GM21381 (cell line): ENCODE measurements at regions not wholly inside any gene's neighbourhood (a gene's known extent, or its start where the extent isn't known, plus 50 kb on each side); places are given as distances from the start of the nearest gene placed in this dataset.

Source experiments
- ATAC-seq: cut with Tn5 transposase; IDR thresholded peaks from one replicate; pipeline ENCODE4 v1.9.1; 2021; ENCODE audit warnings: mild to moderate bottlenecking, moderate library complexity; ENCODE audit not compliant: unreplicated experiment

GRCh38 chr2:54360055-54360792 lies 95.9 kb upstream of the SPTBN1 start:
- ATAC-seq, result no peak

GRCh38 chr2:54364409-54364808 lies 91.7 kb upstream of the SPTBN1 start:
- no peak for ATAC-seq

DNA sequence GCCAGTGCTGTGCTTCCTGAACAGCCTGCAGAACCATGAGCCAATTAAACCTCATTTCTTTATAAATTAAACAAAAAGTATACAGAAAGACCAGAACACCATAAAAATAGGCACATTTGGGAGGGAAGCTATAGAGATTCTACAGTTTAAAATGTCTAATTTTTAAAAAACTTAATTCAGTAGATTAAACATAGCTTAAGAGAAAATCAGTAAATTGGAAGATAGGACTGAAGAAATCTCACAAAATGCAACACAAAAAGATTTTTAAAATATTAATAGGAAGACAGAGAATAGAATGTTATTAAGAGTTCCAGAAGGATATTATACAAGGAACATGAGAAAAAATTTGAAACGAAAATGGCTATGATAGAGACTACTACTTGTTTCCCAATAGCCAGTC lies 90.5 kb upstream of the SPTBN1 start:
- no peak for ATAC-seq

GRCh38 chr2:54366487-54367280 lies 89.4 kb upstream of the SPTBN1 start:
- no peak for ATAC-seq

DNA sequence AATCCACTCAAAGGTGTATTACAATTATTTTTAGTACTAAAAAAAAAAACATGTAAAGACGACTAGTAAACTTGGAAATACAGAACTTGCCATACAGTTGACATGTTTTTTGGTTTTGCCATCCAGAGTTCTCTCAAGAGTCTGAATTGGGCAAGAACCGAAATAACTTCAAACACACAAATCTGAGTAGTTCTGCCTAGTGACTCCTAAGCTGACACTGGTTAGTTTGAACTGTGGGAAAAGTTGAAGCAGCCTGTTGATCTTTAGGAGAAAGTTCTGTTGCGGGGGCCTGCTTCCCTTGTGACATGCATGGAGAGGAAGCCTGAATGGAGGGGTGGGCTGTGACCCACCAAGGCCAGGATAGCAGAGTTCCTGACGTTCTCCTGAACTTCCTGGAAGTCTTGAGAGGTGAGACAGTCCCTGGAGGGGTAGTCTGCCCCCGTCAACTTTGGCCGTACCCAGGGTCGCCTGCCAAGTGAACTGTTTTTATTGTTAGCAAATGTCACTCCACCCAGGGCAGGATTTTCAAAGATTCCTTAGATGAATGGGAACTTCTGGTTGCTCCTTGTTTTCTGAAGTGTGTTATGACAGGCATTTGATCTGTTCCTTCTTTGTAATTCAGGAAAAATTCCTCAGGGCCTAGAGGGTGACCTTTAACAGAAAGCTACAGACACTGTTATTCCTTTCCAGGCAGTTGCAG lies 85.6 kb upstream of the SPTBN1 start:
- ATAC-seq, result no peak

- no peak for ATAC-seq
These were observed 84.6 kb upstream of the SPTBN1 start for GRCh38 chr2:54371460-54372065.

GRCh38 chr2:54372361-54372760 lies 83.8 kb upstream of the SPTBN1 start:
- ATAC-seq, result no peak

DNA sequence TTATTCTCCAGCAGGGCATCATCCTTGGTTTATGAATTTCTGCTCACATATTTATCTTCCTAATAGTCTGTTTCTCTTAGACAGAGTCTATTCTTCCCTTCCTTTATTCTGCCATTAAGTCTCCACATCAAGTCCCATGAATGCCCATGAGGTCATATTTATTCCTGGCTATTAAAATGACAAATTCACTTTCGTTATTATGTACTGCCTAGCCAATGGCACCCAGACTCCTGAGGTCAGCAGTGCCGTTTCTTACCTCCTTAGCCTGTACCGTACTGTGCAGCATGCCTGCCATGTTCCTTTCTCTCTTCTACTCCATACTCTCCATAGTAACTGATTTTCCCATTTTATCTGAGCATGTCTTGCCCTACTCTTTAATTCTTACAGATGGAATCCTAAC lies 82.3 kb upstream of the SPTBN1 start:
- ATAC-seq, result no peak

DNA sequence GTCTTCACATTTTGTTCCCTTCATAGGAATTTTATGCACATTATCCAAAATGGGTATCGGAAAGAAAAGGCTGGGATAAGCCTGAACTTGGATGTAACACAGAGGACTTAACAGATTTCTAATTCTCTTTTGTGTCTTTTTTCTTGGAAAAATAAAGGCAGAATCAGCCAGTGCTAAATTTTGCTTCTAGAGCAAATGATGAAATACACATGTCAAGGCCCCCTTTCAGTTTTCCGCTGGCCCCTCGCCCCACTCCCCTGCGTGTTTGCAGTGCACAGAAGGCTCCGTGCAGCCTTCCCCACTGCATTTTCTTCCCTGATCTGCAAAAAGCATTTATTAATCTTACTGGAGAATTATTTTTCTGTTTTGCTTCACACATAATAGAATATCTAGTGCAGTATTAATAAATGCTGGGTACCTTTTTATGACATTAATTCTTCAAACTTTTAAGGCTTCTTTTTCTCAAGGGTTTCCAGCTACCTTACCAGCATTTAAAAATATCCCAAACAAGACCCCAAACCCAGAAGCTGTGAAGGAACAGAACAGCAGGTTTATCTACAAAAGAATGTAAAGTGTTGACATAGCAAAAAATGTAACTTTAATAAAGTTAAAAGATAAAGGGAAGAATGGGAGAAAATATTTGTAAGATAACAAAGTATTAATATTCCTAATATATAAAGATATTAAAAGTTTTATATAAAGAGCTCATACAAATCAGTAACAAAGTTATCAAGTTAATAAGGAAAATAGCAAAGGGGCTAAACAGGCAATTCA lies 81.3 kb upstream of the SPTBN1 start:
- ATAC-seq, result no peak

DNA sequence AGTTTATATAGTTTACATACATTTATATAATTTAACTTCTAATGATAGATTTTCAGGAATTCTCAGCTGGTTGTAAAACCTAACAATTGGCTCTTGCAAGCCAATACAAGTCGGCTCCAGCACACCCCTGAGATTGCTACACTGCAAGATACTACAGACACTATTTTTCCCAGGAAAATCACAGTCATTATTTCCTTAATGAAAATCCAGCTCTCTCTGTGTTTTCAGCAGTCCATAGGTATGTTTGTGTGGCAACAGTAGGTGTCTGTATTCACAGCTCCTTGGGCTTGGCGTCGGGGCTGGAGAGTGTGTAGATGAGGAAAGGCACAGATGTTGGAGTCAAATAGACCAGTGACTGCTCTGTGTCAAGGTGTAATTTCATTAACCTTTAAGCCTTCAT lies 78.7 kb upstream of the SPTBN1 start:
- no peak for ATAC-seq

DNA sequence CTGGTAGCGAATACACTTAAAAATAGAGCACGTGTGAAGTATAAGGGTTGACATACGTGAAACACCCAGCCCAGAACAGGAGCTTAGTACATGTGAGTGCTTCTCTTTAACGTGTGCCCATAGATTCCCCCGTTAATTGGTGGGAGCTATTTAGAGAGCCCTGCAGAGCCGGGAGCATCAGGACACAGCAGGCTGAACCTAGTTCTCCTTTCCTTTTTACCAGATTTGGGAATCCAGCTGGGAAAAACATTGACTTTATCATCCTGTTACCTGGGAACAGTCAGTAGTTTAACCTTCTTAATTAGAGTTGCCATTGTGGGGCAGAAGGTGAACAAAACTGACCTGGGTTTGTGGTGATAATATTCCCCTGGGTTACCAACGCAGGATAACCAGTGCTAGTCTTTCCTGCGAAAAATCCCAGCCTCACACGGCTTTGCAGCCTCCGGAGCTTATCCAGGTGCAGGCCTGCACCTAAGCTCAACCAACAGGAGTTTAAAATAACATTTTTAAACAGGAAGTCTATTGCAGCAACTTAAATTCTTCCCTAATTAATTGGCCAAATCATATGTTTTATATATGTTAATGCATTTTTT lies 78.1 kb upstream of the SPTBN1 start:
- no peak for ATAC-seq

GRCh38 chr2:54380670-54381069 lies 75.5 kb upstream of the SPTBN1 start:
- no peak for ATAC-seq

GRCh38 chr2:54381293-54381692 lies 74.8 kb upstream of the SPTBN1 start:
- no peak for ATAC-seq

DNA sequence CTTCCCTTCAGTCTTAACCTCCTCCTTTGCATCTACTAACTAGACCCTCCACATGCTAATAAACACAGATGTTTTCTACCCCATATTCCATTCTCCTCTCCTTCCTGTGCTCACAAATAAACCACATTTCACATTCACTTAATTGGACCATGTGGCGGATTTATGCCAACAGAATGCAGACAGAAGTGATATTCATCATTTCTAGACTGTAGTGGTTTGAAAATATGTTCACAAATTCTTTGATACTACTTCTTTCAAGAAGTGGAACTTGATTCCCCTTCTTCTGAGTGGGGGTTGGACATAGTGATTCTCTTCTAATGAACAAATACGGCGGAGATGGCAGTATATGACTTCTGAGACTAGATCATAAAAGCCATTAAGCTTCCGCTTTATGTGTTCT lies 73.5 kb upstream of the SPTBN1 start:
- ATAC-seq, result no peak

DNA sequence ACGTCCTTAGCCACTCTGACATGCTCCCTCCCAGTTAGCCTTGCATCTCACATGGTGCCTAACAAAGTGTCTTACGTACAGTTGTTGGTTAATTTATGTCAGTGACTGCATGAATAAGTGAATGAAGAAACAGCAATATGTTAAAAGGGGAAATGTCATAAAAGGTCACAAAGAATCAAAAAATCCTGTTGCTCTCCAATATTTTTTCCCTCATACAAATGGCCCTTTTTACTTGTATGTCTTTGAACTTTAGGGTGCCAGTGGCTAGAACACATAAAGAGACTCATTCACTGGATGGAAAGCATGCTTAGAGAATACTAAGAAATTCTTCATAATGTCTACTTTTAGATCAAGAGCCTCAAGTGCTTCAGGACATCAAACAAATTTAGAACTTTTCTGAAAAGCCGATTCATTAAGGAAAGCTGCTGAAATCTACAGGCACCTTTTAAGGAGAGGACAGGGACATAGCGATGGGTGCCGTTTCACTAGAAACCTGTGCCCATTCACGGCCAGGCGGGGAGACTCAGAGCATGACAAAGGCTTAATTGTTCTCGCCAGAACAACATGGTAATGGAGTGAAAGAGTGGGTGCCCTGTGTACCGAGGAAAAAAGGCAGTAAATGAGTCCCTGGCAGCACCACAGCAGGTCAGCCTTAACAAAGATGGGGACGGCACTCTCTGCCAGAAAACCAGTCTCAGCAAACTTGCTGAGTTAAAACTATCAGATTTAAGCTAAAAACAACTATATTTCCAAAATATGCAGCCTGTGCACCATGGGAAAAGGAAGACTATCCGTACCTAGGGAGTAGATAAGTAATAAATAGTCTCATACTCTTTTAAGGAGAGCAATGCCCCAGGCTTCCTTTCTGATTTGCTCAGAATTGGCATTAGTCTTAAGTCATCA lies 71.6 kb upstream of the SPTBN1 start:
- no peak for ATAC-seq

DNA sequence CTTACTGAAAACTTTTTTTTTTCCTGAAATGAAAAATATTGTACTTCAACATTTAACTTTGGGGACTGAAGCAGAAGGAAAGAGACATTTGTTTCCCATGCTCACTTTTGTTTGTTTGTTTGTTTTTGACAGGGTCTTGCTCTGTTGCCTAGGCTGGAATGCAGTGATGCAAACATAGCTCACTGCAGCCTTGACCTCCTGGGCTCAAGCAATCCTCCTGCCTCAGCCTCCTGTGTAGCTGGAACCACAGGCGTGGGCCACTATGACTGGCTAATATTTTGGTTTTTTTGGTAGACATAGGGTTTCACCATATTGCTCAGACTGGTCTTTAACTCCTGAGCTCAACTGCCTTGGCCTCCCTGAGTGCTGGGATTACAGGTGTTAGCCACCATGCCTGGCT lies 70.9 kb upstream of the SPTBN1 start:
- no peak for ATAC-seq

DNA sequence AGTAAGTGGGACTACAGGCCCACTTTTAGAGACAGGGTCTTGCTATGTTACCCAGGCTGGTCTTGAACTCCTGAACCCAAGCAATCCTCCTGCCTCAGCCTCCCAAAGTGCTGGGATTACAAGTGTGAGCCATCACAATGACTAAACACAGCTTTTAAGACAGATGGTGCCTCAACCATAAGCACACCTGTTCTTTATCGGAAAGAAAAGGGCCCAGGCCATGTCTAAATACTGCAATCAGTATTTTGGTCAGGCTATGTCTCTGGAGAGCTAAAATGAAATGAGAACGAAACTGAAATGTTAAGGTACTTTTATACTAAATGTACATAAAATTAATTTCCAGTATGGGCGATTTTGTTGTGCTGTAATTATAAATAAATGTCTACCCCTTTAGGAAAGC lies 69.5 kb upstream of the SPTBN1 start:
- no peak for ATAC-seq

DNA sequence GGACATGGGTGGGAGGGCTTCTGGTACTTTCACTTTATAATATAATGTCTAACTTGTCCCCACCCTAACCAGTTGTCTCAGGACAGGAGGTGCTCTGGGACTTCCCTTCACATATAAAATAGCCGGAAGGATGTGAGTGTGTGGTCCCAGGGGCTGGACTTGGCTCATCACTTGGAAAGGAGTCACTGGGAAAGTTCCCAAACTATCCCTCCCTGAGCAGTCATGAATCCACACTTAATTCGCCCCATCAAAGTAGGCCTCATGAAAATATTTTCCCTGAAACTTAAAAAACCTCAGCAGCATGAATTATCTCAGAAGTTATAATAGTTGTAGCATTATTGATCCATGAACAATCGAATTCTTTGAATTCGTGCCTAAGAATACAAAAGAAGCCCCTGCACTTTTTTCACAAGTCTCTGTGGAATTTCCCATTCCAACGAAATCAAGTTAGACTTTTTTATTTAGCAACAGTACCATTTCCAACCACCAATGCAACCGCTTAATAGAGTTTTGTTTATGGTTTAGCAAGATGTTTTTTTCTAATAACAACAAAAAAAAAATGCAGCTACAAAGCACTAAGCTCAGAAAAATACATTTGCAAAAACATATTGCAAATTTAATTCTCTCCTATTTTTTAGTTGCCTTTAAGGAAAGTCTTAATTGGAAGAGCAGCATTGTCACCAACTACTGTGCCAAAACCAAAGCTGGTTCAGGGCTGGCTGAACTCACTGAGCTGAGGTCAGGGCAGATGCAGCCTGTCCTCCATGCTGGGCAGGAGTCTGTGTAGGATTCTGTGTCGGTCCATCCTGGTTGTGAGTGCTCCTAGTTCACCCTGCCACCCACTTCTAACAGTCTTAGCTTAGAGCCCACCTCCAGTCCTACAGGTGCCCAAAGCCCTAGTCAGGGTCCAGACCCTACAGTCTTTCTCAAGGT lies 68.8 kb upstream of the SPTBN1 start:
- no peak for ATAC-seq
